Effector CD4-positive, alpha-beta T cell (primary cell): ENCODE measurements at regions not wholly inside any gene's neighbourhood (a gene's known extent, or its start where the extent isn't known, plus 50 kb on each side); places are given as distances from the start of the nearest gene placed in this dataset.
"Not testable (repeated sequence)": the region's sequence is repeated elsewhere in the genome, so short reads cannot be mapped to it uniquely, and the experiment has no call there.

ENCODE experiments used
- DNase-seq: peaks from one replicate; pipeline ENCODE4 v3.0.0-alpha.2; 2020

DNA sequence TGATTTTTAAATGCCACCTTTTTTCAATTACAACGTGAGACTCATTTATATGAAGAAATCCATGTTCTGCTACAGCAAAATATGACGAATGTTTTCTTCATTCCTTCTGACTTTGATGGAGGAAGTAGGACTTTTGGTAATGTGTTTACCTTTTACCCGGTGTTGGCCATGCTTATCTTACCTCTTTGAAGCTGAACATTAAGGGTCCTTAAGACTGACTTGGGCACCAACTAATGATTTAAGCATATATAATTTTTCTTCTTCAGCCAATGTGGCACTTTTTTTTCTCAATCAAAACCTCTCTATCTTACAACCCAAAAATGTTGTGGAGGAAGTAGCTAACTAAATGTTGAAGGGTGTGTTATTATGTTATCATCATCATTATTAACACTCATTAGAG, 337.5 kb downstream of the EPHA7 start:
- no peak for DNase-seq

DNA sequence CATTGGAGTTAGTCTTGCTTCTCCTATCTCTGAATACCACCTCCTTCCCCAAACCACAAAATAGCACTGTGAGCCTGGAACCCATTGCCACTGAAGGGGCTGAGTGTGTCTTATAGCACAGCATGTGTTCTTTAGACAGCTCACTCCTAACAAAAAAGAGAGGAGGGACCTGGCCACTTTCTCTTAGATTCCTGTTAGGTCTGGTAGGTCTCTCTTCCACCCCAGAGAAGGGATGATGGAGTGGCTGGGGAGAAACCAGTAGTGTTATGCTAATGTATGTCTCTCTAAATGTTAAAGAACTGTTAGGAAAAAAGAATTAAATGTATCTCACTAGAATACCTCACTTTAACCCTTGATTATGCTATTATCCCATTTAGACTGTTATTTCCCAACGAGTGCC, 340.3 kb downstream of the EPHA7 start:
- DNase-seq, result no peak

DNA sequence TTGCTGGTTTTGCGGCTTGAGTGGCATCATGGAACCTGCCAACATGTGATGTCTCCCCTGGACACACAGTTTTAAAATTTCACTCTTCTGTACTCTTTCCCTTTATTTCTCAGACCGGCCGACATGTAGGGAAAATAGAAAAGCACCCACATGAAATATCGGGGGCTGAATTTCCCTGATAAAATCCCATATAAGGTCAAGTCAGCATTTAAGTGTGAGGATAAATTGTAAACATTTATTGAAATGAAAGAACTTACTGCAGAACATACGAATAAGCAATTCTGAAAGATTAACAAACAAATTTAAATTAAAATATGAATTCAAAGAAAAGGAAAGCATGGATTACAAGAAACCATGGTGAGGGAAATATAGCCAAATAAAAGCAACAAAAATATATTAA, 345.5 kb downstream of the EPHA7 start:
- no peak for DNase-seq

DNA sequence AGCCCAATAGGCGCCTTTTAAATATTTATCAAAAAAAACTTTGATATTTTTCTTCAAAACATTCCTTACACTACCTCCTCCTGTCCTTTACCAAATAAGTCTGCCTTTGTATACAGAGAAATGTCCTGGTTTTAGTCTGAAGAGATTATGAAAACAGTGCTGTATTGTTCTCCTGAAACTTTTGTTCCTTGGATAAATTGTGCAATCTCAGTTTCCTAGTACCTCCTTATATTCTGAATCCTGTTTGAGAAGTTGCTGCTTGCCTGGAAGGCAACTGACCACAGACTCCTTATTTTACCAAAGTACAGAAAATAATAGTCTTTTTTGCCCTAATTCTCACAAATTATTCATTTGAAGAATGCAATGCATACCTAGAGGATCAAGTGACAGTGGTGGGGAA, 349.5 kb downstream of the EPHA7 start:
- no peak for DNase-seq

DNA sequence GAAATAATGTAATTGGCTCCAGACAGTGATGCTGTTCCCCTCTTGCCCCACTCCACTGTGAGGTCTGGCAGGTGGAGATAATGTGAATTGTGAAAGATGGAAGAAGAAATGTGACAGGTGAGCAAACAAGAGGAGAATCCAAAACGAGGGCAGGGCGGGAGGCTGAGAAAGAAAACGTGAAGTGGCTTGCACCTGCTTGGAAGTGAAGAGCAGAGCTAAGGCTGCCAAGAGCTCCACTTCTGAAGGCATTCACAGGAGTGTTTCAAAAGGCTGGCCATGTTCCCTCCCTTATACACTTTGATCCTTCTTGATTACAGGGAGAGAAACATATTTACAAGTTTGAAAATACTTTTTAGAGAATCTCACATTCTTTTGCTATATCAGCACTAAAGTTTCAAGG, 359.4 kb downstream of the EPHA7 start:
- no peak for DNase-seq

DNA sequence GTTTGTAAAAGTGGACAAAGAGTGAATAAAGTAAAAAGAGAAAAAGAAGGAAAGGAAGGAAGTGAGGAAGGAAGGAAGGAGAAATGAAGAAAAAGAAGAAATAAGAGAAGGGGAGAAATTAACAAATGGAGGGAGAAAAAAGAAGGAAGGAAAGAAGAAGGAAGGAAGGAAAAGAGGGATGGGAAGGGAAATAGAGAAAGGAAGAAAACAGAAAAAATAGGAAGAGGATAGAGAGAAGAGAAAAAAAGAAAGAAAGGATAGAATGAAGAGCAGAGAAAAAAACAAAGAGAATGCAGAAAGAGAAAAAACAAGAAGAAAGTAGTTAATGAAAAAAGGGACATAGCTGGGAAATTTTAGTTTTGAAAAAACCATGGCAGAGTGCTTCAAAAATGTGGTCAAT, 361.8 kb downstream of the EPHA7 start:
- DNase-seq, result no peak

DNA sequence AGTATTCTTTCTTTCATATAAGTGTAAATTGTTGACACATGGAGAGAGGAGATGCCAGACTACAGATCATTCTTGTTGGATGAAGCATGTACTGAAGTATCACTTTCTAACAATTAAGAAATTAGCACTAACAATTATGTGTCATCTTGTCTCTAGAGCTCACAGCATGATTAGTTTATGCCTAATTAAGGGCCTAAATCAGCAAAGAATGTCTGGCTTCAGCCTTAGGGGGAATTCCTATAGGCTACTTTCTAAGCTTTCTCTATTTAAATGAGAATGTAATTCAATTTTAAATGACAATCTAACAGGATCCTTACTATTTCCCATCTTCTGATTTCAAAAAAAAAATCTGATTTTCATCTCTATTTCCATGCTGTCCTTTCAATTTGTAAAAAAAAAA, 371.0 kb downstream of the EPHA7 start:
- no peak for DNase-seq

DNA sequence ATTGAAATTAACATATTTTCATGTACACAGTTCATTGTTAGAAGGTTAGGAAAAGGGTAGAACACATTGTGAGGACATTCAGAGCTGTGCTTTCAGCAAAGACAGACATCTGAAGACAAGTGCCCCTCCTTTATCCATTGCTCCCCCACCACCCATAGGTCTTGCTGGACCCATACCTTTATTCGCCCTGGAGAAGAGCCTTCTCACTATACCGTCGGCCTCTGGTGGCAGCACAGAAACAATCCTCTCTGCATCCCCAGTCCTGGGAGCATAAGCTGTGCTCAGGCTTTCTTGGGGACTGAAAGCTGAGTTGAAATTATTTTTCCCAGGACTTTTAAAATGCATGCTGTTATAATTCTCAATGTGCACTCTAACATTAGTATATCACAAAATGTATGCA, 372.3 kb downstream of the EPHA7 start:
- DNase-seq, result no peak

DNA sequence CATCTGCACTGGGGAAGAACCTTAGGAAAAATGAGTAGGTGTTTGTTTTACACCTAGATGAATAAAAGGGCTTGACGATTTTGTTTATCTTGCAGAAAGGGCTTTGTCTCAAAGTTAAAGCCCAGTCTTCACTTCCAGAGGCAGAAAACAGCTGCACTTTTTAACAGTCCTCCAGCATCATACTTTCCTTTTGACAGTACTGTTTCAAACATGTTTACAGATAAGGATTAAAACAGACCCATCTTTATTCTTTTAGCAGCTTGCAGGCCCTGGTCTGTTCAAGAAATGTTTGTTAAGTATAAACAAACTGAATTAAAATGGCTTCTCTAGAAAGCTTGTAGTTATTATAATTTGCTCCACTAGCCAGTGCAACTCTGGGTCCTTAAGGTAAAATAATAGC, 374.2 kb downstream of the EPHA7 start:
- DNase-seq, result no peak

DNA sequence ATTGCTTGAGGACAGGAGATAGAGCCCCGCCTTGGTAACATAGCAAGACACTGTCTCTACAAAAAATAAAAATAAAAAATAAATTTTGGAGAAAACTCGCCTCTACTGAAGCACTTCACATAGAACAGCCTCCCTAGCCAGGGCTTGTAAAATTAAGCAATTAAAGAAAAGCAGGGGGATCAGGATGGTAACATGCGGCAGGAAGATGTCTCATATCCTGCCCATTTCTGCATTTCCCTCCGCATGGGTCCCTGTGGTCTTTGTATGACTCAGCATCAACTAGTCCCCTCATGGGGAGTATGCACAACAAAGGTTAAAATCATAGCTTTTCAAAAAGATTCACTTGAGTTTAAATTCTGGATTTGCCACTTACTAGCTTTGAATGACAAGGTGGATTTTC, 379.0 kb downstream of the EPHA7 start:
- DNase-seq, result no peak

DNA sequence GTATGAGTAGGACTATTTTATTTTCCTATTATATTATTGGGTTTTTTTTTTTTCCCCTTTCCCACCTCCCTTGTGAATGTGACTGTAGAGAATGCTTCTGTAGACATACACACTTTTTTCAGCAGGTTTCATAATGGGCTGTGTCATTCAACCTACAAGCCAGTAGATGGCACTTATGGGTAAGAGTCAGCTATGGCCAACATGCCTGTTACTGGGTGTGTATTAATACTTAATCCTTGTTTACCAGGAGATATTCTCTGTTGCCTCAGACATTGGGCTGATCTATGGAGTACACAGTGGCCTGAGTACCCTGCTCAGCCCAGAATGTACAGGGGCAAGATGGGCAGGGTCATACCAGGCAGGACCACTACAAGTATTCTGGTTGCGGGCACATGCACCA, 382.5 kb downstream of the EPHA7 start:
- DNase-seq, result no peak

DNA sequence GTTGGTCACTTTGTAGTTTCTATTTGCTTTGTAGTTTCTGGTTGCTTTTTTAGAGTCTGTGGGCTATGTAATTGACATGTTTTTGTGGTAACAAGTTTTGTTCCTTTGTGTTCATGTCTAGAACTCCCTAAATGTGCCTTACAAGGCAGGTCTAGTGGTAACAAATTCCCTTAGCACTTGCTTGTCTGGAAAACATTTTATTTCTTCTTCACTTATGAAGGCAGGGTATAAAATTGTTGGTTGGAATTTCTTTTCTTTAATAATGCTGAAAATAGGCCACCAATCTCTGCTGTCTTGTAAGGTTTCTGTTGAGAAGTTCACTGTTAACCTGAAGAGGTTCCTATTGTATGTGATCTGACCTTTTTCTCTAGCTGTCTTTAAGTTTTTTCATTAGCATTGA, 383.6 kb downstream of the EPHA7 start:
- DNase-seq, result no peak

DNA sequence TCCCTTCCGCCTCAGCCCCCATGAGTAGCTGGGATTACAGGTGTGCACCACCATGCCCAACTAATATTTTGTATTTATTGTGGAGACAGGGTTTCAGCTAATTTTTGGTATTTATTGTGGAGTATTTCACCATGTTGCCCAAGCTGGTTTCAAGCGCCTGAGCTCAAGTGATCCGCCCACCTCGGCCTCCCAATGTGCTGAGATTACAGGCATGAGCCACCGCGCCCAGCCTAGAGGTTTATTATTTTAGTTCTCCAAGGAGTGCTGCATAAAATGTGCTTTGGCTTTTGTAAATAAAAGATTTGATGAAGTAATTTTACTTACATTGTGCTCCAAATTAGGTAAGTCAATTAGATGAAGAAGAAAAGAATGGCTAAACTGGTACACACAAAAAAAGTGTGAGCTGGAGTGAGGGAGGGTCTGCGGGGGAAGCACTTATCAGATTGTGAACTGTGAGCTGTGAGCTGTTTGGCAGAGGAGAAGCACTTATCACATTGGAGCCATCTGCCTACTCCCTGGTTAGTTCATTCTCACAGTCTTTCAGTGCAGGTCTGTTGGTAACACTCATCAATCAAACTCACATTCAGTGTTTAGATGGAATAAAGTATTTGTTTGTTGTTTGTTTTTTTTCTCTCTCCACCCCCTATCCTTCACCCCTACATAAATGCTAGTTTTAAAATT, 398.0 kb downstream of the EPHA7 start:
- no peak for DNase-seq

DNA sequence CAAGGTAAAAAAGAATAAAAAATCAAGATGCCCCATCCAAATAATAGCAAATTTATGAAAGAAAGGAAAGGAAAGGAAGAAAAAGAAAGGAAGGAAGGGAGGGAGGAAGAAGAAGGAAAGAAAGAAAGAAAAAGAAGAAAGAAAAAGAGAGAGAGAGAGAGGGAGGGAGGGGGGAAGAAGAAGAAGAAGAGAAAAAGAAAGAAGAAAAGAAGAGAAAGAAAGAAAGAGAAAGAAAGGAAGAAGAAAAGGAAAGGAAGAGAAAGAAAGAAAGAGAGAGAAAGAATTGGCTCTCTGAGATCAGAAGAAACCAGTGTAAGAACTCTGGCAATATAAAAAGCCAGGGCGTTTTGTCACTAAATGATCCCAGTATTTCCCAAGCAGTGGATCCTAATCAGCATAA, 401.7 kb downstream of the EPHA7 start:
- DNase-seq, result no peak

DNA sequence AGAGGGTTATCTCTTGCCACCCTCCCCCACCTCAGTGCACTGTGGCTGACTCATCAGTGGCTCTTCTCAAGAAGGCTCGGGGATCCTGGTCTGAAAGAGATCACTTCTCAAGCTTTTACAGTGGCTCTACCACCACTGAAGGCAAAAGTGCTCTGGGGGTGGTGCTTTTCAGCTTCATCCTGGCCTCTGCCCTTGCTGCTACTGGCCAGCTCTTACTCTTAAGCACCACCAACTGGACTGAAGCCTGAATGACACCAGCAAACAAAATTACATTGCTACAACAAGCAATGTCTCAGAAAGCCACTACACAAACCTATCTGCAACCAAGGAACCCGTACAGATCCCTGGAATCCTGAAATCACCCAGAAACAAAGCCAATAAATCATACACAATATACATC, 402.1 kb downstream of the EPHA7 start:
- no peak for DNase-seq

DNA sequence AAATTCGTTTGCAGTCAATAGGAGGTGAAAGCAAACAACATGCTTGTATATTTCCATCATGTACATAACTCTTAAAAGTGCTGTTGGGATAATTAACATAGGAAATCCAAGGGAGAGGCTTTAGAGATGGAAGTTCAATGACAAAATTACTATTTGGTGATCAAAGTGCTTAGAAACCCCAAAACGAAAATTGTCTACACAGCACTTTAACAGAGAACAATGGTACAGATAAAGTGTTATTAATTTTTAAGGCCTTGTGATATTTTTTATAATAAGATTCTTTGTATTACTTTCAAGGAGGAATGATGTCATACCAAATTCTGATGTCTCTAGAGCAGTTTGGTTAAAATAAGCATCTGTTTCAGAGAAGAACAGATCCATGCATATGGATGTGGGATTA, 406.3 kb downstream of the EPHA7 start:
- no peak for DNase-seq

DNA sequence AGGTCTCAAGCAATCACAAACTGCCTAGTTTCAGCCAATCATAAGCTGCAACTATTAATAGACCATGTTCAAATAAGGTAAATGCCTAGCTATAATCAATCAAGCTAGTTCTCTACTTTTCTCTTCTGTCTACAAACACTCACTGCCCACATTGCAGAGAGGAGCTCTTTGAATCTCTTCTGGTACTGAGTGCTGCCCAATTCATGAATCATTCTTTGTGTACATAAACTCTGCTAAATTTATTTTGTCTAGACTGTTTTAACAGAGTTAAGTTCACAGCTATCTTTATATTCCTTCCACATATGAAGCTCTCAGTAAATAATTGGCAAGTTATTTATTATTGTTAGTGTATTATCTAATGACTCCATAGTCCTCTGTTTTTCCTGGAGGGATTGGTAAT, 411.0 kb downstream of the EPHA7 start:
- DNase-seq, result no peak

DNA sequence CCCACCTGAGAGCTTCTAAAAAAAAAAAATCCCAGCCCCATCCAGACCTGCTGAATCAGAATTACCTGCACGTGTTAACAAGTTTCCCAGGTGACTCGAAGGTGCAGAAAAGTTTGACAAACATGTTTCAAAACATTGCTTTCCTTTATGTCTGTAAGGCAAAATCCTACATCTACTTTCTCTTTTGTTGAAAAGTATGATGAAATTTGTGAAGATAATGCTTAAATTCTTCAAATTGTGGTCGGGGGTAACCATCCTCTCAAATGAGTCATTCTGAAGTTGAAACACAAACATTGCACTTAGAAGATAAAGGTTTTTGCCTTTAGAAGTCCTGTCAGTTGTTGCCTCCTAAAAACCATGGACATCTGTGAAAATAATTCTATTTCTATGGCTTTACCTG, 429.7 kb downstream of the EPHA7 start:
- no peak for DNase-seq

DNA sequence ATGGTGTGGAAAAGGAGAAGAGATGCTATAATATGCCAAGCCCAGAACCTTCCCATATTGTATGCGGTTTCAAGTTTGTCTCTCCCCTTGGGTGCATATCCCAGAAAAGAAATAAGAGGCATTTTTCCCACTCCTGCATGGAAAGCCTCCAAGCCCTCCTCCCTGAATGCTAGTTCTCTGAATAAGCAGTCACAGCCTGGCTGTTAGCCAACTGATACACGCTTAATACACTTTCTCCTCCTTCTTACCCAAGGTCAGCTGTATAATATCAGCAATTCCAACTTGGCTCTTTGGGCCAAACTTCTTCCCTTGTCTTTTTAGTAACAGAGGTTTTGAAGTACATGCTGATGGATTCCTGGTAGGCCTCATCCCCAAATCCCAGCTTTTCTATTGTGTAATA, 440.1 kb downstream of the EPHA7 start:
- no peak for DNase-seq

DNA sequence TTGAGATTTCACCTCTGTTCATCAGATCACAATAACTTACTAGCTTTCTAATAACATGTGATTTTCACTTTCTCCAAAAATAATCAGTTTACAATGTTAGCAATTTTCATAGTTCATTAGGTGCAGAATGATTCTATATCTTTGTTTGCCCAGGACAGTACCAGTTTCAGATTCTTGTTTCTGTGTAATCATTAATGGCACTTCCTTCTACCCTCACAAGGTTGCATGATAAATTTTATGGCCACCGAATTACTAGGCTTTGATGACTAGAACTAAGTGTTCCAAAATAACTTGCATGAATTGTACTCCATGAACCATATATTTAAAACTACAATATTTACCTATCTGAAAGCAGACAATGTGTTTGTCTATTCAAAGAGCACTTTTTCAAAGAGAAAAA, 442.3 kb downstream of the EPHA7 start:
- no peak for DNase-seq

DNA sequence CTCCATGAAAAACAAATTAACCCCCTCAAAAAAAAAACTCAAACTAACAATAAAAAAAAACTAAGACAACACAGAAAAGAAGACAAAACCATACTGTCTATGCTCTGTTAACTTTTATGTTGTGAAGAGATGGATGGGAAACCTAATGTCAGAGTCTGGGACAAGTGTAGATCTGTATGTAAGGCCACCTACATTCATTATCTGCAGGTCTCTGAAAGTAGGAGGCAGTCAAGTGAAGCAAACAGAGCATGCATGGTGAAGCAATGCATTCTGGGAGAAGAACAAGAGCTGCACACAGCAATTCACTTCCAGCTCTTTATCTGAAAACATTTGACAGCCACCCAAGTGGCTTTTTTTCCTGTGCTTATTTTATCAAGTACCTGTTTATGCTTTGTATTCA, 452.0 kb downstream of the EPHA7 start:
- no peak for DNase-seq

DNA sequence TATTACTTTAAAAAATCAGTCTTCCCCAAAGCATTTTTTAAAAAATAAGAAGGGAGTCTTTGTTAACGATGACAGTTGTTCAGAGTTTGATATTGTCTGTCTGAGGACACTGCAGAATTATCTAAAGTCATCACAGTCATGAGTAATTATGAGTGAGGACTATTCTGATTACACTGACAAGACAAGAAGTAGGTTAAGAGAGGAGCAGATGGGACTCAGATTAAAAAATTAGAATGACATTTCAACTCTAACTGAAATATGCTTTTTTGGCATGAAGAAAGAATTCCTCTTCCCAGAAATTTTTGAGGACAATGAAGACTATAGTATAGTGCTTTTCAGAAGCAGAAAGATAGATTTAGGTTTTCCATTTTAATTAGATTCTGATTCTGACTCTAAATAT, 456.5 kb downstream of the EPHA7 start:
- no peak for DNase-seq

DNA sequence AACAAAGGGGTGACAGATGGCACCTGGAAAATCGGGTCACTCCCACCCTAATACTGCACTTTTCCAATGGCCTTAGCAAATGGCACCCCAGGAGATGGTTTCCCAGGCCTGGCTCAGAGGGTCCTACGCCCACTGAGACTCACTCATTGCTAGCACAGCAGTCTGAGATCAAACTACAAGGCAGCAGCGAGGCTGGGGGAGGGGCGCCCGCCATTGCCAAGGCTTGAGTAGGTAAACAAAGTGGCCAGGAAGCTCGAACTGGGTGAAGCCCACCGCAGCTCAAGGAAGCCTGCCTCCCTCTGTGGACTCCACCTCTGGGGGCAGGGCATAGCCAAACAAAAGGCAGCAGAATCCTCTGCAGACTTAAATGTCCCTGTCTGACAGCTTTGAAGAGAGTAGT, 467.2 kb downstream of the EPHA7 start:
- DNase-seq, result not testable (repeated sequence)

DNA sequence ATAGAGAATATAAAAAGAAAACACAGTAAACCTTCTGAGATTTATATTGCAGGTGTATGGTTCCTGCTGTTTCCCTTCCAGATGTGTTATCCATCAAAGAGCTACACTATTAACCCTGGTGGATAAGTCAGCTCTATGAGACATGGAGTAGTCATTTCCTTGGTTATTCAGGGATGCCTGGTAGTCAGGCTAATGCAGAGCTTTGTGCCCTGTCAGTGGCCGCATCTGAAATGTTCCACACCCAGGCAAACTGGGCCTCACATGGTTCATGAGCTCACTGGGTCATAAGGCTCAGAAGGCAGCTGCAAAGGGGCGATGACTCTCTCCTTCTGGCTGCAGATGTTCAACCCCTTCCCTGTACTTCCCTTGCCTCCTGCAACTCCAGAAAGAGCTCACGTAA, 473.6 kb downstream of the EPHA7 start:
- no peak for DNase-seq

DNA sequence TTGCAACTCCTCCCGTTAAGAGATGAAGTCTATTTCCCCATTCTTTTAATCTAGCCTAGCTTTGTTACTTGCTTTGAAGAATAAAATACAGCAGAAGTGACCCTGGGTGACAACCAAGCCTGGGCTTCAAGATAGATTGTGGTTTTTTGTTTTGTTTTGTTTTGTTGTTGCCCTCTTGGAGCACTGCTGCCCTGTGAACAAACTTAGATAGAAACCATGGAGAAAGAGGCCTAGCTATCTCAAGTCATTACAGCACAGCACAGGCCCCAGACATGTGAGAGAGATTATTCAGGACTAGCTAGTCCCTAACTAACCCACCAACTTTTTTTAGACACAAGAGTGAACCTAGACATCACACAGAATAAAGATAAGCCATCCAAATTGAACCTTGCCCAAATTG, 475.2 kb downstream of the EPHA7 start:
- DNase-seq, result no peak

DNA sequence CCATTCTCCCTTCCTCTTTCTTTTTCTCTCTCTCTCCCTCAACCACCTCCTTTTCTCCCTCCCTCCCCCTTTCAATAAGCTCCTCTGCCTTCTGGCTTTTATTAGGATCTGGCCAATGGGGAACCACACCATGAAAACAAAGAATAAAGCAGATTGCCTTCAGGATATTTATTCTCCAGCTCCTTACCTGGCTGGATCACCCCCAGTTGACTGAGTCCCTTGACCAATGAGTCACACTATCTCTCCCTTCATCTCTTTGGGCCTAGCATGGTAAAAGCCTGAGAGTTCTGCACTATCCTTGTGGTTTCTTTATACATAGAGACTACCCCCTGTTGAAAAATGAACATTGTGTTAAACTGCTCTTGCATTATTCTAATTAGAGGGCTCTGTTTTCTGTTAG, 476.8 kb downstream of the EPHA7 start:
- DNase-seq, result no peak
